Retina (tissue), 1 donor: ENCODE measurements at regions not wholly inside any gene's neighbourhood (a gene's known extent, or its start where the extent isn't known, plus 50 kb on each side); places are given as distances from the start of the nearest gene placed in this dataset.
"Not testable (repeated sequence)": the region's sequence is repeated elsewhere in the genome, so short reads cannot be mapped to it uniquely, and the experiment has no call there.

Experiments used
- DNase-seq: peaks from one replicate; pipeline ENCODE4 v3.0.0-alpha.2; 2016

GRCh38 chr13:87590518-87590917, 80.7 kb upstream of the SLITRK5 start:
- no peak for DNase-seq

- not testable (repeated sequence) for DNase-seq
Measured at GRCh38 chr13:87604437-87604836, 66.7 kb upstream of the SLITRK5 start.

- DNase-seq = no peak
Measured at GRCh38 chr13:87607266-87607665, 63.9 kb upstream of the SLITRK5 start.

- DNase-seq = no peak
Measured at GRCh38 chr13:87614276-87614675, 56.9 kb upstream of the SLITRK5 start.
